DMS153 (cell line): ENCODE measurements at regions not wholly inside any gene's neighbourhood (a gene's known extent, or its start where the extent isn't known, plus 50 kb on each side); places are given as distances from the start of the nearest gene placed in this dataset.
"Not testable (repeated sequence)": the region's sequence is repeated elsewhere in the genome, so short reads cannot be mapped to it uniquely, and the experiment has no call there.

Source experiments
- DNase-seq: peaks from one replicate; lab custom pipeline; 2025; lab: John Stamatoyannopoulos, UW

- DNase-seq, result no peak
These were observed 72.0 kb upstream of the P3H2 start for GRCh38 chr3:190192739-190193138.

GRCh38 chr3:190192087-190192486, 71.4 kb upstream of the P3H2 start:
- DNase-seq, result peak; percentile 74

- DNase-seq, result no peak
These were observed 67.5 kb upstream of the P3H2 start for GRCh38 chr3:190188197-190188596.

- DNase-seq, result peak; percentile 68
These were observed 62.4 kb upstream of the P3H2 start for GRCh38 chr3:190183121-190183520.

GRCh38 chr3:190182418-190183043, 61.8 kb upstream of the P3H2 start:
- DNase-seq, result no peak

GRCh38 chr3:190180268-190180667, 59.6 kb upstream of the P3H2 start:
- no peak for DNase-seq

- no peak for DNase-seq
These were observed 58.1 kb upstream of the P3H2 start for GRCh38 chr3:190178779-190179178.

GRCh38 chr3:190176933-190177525, 56.3 kb upstream of the P3H2 start:
- not testable (repeated sequence) for DNase-seq

GRCh38 chr3:190176106-190176505, 55.4 kb upstream of the P3H2 start:
- not testable (repeated sequence) for DNase-seq

- no peak for DNase-seq
These were observed 54.8 kb upstream of the P3H2 start for GRCh38 chr3:190175490-190175889.

GRCh38 chr3:190174471-190174870, 53.8 kb upstream of the P3H2 start:
- no peak for DNase-seq

GRCh38 chr3:190173426-190173825, 52.7 kb upstream of the P3H2 start:
- DNase-seq, result no peak

GRCh38 chr3:190172751-190173150, 52.1 kb upstream of the P3H2 start:
- DNase-seq, result no peak
